ENCODE measurements at regions not wholly inside any gene's neighbourhood (a gene's known extent, or its start where the extent isn't known, plus 50 kb on each side); places are given as distances from the start of the nearest gene placed in this dataset.
A peak's percentile ranks its signal among the peaks of the same experiment; 100 is the strongest.
"Not testable (repeated sequence)": the region's sequence is repeated elsewhere in the genome, so short reads cannot be mapped to it uniquely, and the experiment has no call there.

- Mint-ChIP-seq H3K36me3 (ENCODE audit: insufficient read depth in 2 of 2) (no peaks in the 10 kb centered on the region), H3K27me3 (ENCODE audit: low read depth) (peaks cover 25% of the 10 kb centered on the region), H3K4me3 (no peak overlapping the region), H3K27ac (no peak overlapping the region), H3K4me1 (ENCODE audit: low read depth) (peaks cover 21% of the 10 kb centered on the region), H3K9me3 (no peaks in the 10 kb centered on the region)
- no peak for DNase-seq
- ATAC-seq (replicated peaks in 1 of 2) = no peak
Measured at GRCh38 chr13:44840131-44840530, 149.1 kb downstream of the NUFIP1 start.

DNA sequence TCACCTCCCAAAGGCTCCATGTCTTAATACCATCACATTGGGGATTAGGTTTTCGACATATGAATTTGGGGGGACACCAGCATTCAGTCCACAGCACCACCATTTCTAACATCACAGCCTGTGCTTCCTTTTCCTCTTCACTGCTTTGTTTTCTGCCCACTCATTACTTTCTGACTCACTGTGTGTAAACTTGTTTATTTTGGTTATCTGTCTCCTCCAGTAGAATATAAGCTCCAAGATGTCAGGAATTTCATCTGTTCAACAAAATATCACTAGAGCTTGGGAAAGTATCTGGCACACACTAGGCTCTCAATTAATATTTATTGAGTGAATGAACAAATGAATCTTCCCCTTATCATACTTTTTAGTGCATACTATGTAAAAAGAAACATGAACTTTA lies 152.0 kb downstream of the NUFIP1 start:
- ATAC-seq (replicated peaks in 1 of 2) (no peak), DNase-seq (no peak)
- no peaks in the 10 kb centered on the region for H3K9me3 Mint-ChIP-seq
- H3K27ac Mint-ChIP-seq = no peak overlapping the region
- H3K27me3 Mint-ChIP-seq (ENCODE audit: low read depth) = peaks cover 29% of the 10 kb centered on the region
- H3K4me3 Mint-ChIP-seq = no peak overlapping the region
- no peaks in the 10 kb centered on the region for H3K36me3 Mint-ChIP-seq (ENCODE audit: insufficient read depth in 2 of 2)
- peaks cover 5% of the 10 kb centered on the region for H3K4me1 Mint-ChIP-seq (ENCODE audit: low read depth)

DNA sequence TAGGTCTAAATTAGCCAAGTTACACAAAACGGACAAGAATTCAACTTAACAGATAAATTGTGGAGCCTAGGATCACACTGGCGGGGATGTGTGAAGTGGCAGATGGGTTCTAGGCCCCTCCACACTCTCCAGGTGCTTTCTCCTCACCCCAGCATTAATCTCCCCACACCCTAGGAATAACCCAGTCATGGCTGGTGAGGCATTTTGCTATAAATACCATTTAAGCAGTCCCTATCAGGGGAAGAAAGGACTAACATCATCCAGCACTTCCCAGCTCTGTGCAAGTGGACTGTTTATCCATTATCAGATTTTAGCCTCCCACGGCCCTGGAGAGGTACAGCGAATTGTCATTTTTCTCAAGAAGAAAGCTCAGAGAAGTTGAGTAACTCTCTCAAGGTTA lies 154.9 kb downstream of the NUFIP1 start:
- no peak overlapping the region for H3K27ac Mint-ChIP-seq
- no peaks in the 10 kb centered on the region for H3K4me1 Mint-ChIP-seq (ENCODE audit: low read depth)
- no peaks in the 10 kb centered on the region for H3K9me3 Mint-ChIP-seq
- H3K36me3 Mint-ChIP-seq (ENCODE audit: insufficient read depth in 2 of 2) = no peaks in the 10 kb centered on the region
- peaks cover 11% of the 10 kb centered on the region for H3K27me3 Mint-ChIP-seq (ENCODE audit: low read depth)
- DNase-seq = no peak
- no peak for ATAC-seq (replicated peaks in 1 of 2)
- no peak overlapping the region for H3K4me3 Mint-ChIP-seq

- H3K36me3 Mint-ChIP-seq (ENCODE audit: insufficient read depth in 2 of 2) = no peaks in the 10 kb centered on the region
- H3K27me3 Mint-ChIP-seq (ENCODE audit: low read depth) = peaks cover 11% of the 10 kb centered on the region
- H3K4me3 Mint-ChIP-seq = no peak overlapping the region
- H3K27ac Mint-ChIP-seq = no peak overlapping the region
- ATAC-seq (replicated peaks in 1 of 2) (no peak), DNase-seq (no peak)
- H3K9me3 Mint-ChIP-seq = no peaks in the 10 kb centered on the region
- H3K4me1 Mint-ChIP-seq (ENCODE audit: low read depth) = no peaks in the 10 kb centered on the region
Measured at GRCh38 chr13:44833626-44834025, 155.6 kb downstream of the NUFIP1 start.

- Mint-ChIP-seq H3K27me3 (ENCODE audit: low read depth) (peaks cover 11% of the 10 kb centered on the region), H3K9me3 (no peaks in the 10 kb centered on the region), H3K36me3 (ENCODE audit: insufficient read depth in 2 of 2) (no peaks in the 10 kb centered on the region), H3K27ac (no peak overlapping the region), H3K4me3 (no peak overlapping the region), H3K4me1 (ENCODE audit: low read depth) (no peaks in the 10 kb centered on the region)
- DNase-seq = no peak
- ATAC-seq (replicated peaks in 1 of 2) = no peak
Measured at GRCh38 chr13:44833139-44833538, 156.1 kb downstream of the NUFIP1 start.

GRCh38 chr13:44826591-44827350 lies 162.5 kb downstream of the NUFIP1 start:
- no peaks in the 10 kb centered on the region for H3K4me1 Mint-ChIP-seq (ENCODE audit: low read depth)
- peaks cover 6% of the 10 kb centered on the region for H3K27me3 Mint-ChIP-seq (ENCODE audit: low read depth)
- no peak overlapping the region for H3K4me3 Mint-ChIP-seq
- H3K9me3 Mint-ChIP-seq = no peaks in the 10 kb centered on the region
- no peaks in the 10 kb centered on the region for H3K36me3 Mint-ChIP-seq (ENCODE audit: insufficient read depth in 2 of 2)
- no peak overlapping the region for H3K27ac Mint-ChIP-seq
- DNase-seq (no peak), ATAC-seq (replicated peaks in 1 of 2) (no peak)

DNA sequence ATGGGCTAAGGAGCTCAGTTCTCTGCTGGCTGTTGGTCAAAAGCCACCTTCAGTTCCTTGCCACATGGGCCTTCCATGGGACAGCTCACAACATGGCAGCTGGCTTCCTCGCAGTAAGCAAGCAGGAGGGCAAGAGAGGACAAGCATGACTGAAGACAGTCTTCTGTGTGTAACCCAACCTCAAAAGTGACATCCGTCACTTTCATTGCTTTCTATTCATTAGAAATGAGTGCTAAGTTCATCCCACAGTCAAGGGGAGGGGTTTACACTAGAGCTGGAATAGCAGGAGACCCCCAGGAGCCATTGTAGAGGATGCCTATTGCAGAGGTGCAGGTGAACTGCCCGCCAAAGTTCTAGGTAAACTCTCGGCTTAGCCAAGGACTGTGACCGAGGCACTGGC lies 163.3 kb downstream of the NUFIP1 start:
- Mint-ChIP-seq H3K27me3 (ENCODE audit: low read depth) (peaks cover 6% of the 10 kb centered on the region), H3K9me3 (no peaks in the 10 kb centered on the region), H3K27ac (no peak overlapping the region), H3K4me1 (ENCODE audit: low read depth) (no peaks in the 10 kb centered on the region), H3K36me3 (ENCODE audit: insufficient read depth in 2 of 2) (no peaks in the 10 kb centered on the region), H3K4me3 (no peak overlapping the region)
- DNase-seq (no peak), ATAC-seq (replicated peaks in 1 of 2) (no peak)

- not testable (repeated sequence) for H3K4me3 Mint-ChIP-seq; DNase-seq; H3K9me3 Mint-ChIP-seq; ATAC-seq (replicated peaks in 1 of 2); H3K36me3 Mint-ChIP-seq (ENCODE audit: insufficient read depth in 2 of 2); H3K27ac Mint-ChIP-seq
- peaks cover 13% of the 10 kb centered on the region for H3K4me1 Mint-ChIP-seq (ENCODE audit: low read depth)
- peaks cover 15% of the 10 kb centered on the region for H3K27me3 Mint-ChIP-seq (ENCODE audit: low read depth)
Measured at GRCh38 chr13:44823555-44823954, 165.7 kb downstream of the NUFIP1 start.

DNA sequence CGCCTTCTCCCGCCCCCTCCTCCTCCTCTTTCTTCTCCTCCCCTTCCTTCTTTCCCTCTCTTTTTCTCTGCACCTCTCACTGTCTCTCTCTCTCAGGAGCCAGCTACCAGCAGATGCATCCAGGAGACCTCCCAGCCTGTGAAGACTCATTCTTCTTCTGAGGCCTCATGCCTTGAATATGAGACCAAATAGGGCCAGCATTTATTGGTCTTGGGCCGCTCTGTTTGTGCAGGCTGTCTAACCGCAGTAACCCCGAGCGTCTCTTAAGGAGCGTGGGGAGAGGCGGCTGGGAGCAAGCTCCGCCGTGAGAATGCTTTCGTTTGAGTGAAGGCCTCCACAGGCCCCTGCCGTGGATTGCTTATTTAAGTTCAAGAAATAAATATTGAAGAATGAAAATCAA lies 167.0 kb downstream of the NUFIP1 start:
- H3K36me3 Mint-ChIP-seq (ENCODE audit: insufficient read depth in 2 of 2) = peaks cover 0 to 2% of the 10 kb centered on the region in 2 donors
- peaks cover 16% of the 10 kb centered on the region for H3K4me1 Mint-ChIP-seq (ENCODE audit: low read depth)
- H3K27me3 Mint-ChIP-seq (ENCODE audit: low read depth) = peaks cover 28% of the 10 kb centered on the region
- no peak overlapping the region for H3K4me3 Mint-ChIP-seq
- no peak for ATAC-seq (replicated peaks in 1 of 2)
- no peak for DNase-seq
- H3K9me3 Mint-ChIP-seq = no peaks in the 10 kb centered on the region
- no peak overlapping the region for H3K27ac Mint-ChIP-seq

DNA sequence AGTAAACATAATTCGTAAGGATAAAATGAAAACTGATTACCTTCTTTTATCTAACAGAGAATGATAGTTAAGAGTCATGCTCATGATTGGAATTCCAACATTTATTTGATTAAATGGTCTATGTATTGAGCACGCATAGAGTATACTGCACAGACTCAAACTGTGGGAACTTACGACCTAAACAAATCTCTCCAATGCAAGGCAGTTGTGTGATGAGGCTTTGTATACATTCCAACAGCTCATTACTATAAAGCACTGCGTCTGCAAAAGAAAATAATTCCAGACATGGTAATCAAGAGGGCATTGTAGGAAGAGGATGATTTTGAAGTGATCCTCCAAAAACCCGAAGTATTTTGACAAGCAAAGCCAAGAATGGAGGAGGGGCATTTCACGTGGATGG lies 169.5 kb downstream of the NUFIP1 start:
- ATAC-seq (replicated peaks in 1 of 2) (no peak), DNase-seq (no peak)
- no peaks in the 10 kb centered on the region for H3K9me3 Mint-ChIP-seq
- H3K4me1 Mint-ChIP-seq (ENCODE audit: low read depth) = peaks cover 31% of the 10 kb centered on the region
- H3K4me3 Mint-ChIP-seq = no peak overlapping the region
- H3K36me3 Mint-ChIP-seq (ENCODE audit: insufficient read depth in 2 of 2) = peaks cover 0 to 2% of the 10 kb centered on the region in 2 donors
- H3K27me3 Mint-ChIP-seq (ENCODE audit: low read depth) = peaks cover 47% of the 10 kb centered on the region
- H3K27ac Mint-ChIP-seq = peak overlapping the region; percentile 85

DNA sequence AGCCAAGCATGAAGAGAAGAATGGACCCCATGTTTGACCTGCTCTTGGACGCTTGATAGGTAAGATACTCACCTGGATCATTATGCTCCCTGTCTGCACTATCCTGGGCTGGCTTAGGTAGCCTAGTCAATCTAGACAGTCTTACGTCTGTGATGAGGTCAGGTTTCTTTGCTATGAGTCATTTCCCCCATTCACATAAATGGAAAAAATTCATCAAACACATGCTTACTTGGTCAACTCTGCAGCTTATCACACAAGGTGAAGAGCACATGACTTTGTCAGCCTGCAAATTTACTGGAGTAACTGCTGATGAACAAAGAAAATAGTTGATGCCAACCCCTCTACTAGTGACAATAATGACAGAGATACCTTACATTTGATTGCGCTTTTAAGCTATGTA lies 170.0 kb downstream of the NUFIP1 start:
- peak; percentile 33 to 46 for DNase-seq
- peak overlapping the region in 1 of 2 donors; percentile 18 for H3K4me3 Mint-ChIP-seq
- H3K4me1 Mint-ChIP-seq (ENCODE audit: low read depth) = peaks cover 31% of the 10 kb centered on the region
- no peaks in the 10 kb centered on the region for H3K9me3 Mint-ChIP-seq
- H3K27ac Mint-ChIP-seq = peak overlapping the region; percentile 85
- ATAC-seq (replicated peaks in 1 of 2) = peak; percentile 88 to 90
- peaks cover 0 to 2% of the 10 kb centered on the region in 2 donors for H3K36me3 Mint-ChIP-seq (ENCODE audit: insufficient read depth in 2 of 2)
- peaks cover 48% of the 10 kb centered on the region for H3K27me3 Mint-ChIP-seq (ENCODE audit: low read depth)

- ATAC-seq (replicated peaks in 1 of 2) (no peak), DNase-seq (no peak)
- Mint-ChIP-seq H3K36me3 (ENCODE audit: insufficient read depth in 2 of 2) (peaks cover 0 to 2% of the 10 kb centered on the region in 2 donors), H3K4me1 (ENCODE audit: low read depth) (peaks cover 31% of the 10 kb centered on the region), H3K9me3 (no peaks in the 10 kb centered on the region), H3K4me3 (no peak overlapping the region), H3K27ac (no peak overlapping the region), H3K27me3 (ENCODE audit: low read depth) (peaks cover 51% of the 10 kb centered on the region)
Measured at GRCh38 chr13:44818428-44818827, 170.8 kb downstream of the NUFIP1 start.

GRCh38 chr13:44818016-44818415 lies 171.3 kb downstream of the NUFIP1 start:
- Mint-ChIP-seq H3K36me3 (ENCODE audit: insufficient read depth in 2 of 2) (peaks cover 0 to 2% of the 10 kb centered on the region in 2 donors), H3K4me3 (no peak overlapping the region), H3K4me1 (ENCODE audit: low read depth) (peaks cover 31% of the 10 kb centered on the region), H3K9me3 (no peaks in the 10 kb centered on the region), H3K27ac (no peak overlapping the region), H3K27me3 (ENCODE audit: low read depth) (peaks cover 51% of the 10 kb centered on the region)
- ATAC-seq (replicated peaks in 1 of 2) = no peak
- DNase-seq = no peak

GRCh38 chr13:44817131-44817671 lies 172.1 kb downstream of the NUFIP1 start:
- no peaks in the 10 kb centered on the region for H3K9me3 Mint-ChIP-seq
- H3K36me3 Mint-ChIP-seq (ENCODE audit: insufficient read depth in 2 of 2) = peaks cover 0 to 2% of the 10 kb centered on the region in 2 donors
- DNase-seq (no peak), ATAC-seq (replicated peaks in 1 of 2) (no peak)
- peaks cover 31% of the 10 kb centered on the region for H3K4me1 Mint-ChIP-seq (ENCODE audit: low read depth)
- H3K27ac Mint-ChIP-seq = no peak overlapping the region
- no peak overlapping the region for H3K4me3 Mint-ChIP-seq
- H3K27me3 Mint-ChIP-seq (ENCODE audit: low read depth) = peaks cover 58% of the 10 kb centered on the region
